Thyroid gland (tissue), 4 donors: ENCODE measurements at regions not wholly inside any gene's neighbourhood (a gene's known extent, or its start where the extent isn't known, plus 50 kb on each side); places are given as distances from the start of the nearest gene placed in this dataset.

Experiments
- DNase-seq, 2 donors: peaks; one replicate each; pipeline ENCODE4 v3.0.0-alpha.2; 2019
- H3K27ac ChIP-seq, 3 donors: fragments of 200-600 bp; sonication (generic); 1 replicate in 2 of 3; 2 replicates in 1 of 3; pipeline ENCODE4 v1.5.1; 2016 to 2019; ENCODE audit warnings: mild to moderate bottlenecking in 1 of 3, moderate library complexity in 1 of 3
- H3K27me3 ChIP-seq: fragments of 200-600 bp; sonication (generic); one replicate; pipeline ENCODE4 v1.5.1; 2019
- H3K36me3 ChIP-seq, 2 donors: fragments of 200-600 bp; sonication (generic); one replicate each; pipeline ENCODE4 v1.5.1; 2016 to 2019
- H3K4me1 ChIP-seq, 2 donors: fragments of 200-600 bp; sonication (generic); one replicate each; pipeline ENCODE4 v1.5.1; 2017 to 2019
- H3K4me3 ChIP-seq, 3 donors: fragments of 200-600 bp; sonication (generic); replicated peaks in 1 of 3; 1 replicate in 2 of 3; 2 replicates in 1 of 3; pipeline ENCODE4 v1.5.1; 2016; ENCODE audit warnings: mild to moderate bottlenecking in 1 of 3
- H3K9me3 ChIP-seq: fragments of 200-600 bp; sonication (generic); one replicate; pipeline ENCODE4 v1.5.1; 2017
- CTCF ChIP-seq, 6 experiments: fragments of 200-600 bp in 3 of 6; fragments of 450-650 bp in 3 of 6; sonication (generic) in 3 of 6; IDR thresholded peaks; one replicate each; pipeline ENCODE4 v1.5.1; 2016 to 2019; ENCODE audit warnings: antibody characterized with exemption in 6 of 6, mild to moderate bottlenecking in 2 of 6, inconsistent platforms in 1 of 6, moderate library complexity in 1 of 6
- POLR2A ChIP-seq, 2 donors: fragments of 450-650 bp; IDR thresholded peaks; one replicate each; pipeline ENCODE4 v1.6.1; 2017; ENCODE audit warnings: antibody characterized with exemption in 2 of 2, mild to moderate bottlenecking in 2 of 2, moderate library complexity in 1 of 2
- WGBS, 2 donors: methylation state at CpG; one replicate each; pipeline ENCODE4 v1.1.5; 2017; 5-methylcytosine and 5-hydroxymethylcytosine counted together
- intact Hi-C: fragments of 100-400 bp; cut with DNase I; formaldehyde crosslinking; loops from one replicate; pipeline ENCODE4 v1.15.1; 2023

- TF ChIP-seq CTCF (IDR thresholded peaks at IDR 0.05) (no peak), POLR2A (IDR thresholded peaks at IDR 0.05) (no peak)
- Histone ChIP-seq H3K36me3 (no peaks in the 10 kb centered on the region), H3K4me1 (no peaks in the 10 kb centered on the region), H3K27ac (no peak overlapping the region), H3K27me3 (no peaks in the 10 kb centered on the region), H3K9me3 (no peaks in the 10 kb centered on the region), H3K4me3 (no peak overlapping the region)
- intact Hi-C loops = no loop called here
- 75 to 85% methylated on average over 1 of the region's 1 CpG for WGBS, 2 donors
- no peak for DNase-seq
These were observed 417.6 kb downstream of the SOX11 start for GRCh38 chr2:6109831-6110230.

GRCh38 chr2:6111781-6112261, 419.6 kb downstream of the SOX11 start:
- no peaks in the 10 kb centered on the region for H3K9me3 ChIP-seq
- DNase-seq = no peak
- TF ChIP-seq CTCF (IDR thresholded peaks at IDR 0.05) (no peak), POLR2A (IDR thresholded peaks at IDR 0.05) (no peak)
- intact Hi-C loops = no loop called here
- no peak overlapping the region for H3K27ac ChIP-seq
- H3K4me3 ChIP-seq = no peak overlapping the region
- no peaks in the 10 kb centered on the region for H3K27me3 ChIP-seq
- 59 to 69% methylated on average over 2 of the region's 2 CpGs for WGBS, 2 donors
- no peaks in the 10 kb centered on the region for H3K36me3 ChIP-seq
- H3K4me1 ChIP-seq = no peaks in the 10 kb centered on the region

- no peak for TF ChIP-seq CTCF (IDR thresholded peaks at IDR 0.05)
- TF ChIP-seq POLR2A (IDR thresholded peaks at IDR 0.05) = no peak
- H3K9me3 ChIP-seq = no peaks in the 10 kb centered on the region
- H3K36me3 ChIP-seq = no peaks in the 10 kb centered on the region
- H3K27ac ChIP-seq = no peak overlapping the region
- whole genome bisulfite sequencing, 2 donors = 90 to 95% methylated on average over 4 of the region's 4 CpGs
- no peak overlapping the region for H3K4me3 ChIP-seq
- DNase-seq = no peak
- no peaks in the 10 kb centered on the region for H3K4me1 ChIP-seq
- no peaks in the 10 kb centered on the region for H3K27me3 ChIP-seq
- intact Hi-C loops = no loop called here
These were observed 421.6 kb downstream of the SOX11 start for GRCh38 chr2:6113786-6114185.

GRCh38 chr2:6127718-6128117, 435.5 kb downstream of the SOX11 start:
- Histone ChIP-seq H3K4me1 (no peaks in the 10 kb centered on the region), H3K36me3 (no peaks in the 10 kb centered on the region), H3K4me3 (no peak overlapping the region), H3K9me3 (no peaks in the 10 kb centered on the region), H3K27ac (no peak overlapping the region), H3K27me3 (no peaks in the 10 kb centered on the region)
- 85 to 96% methylated on average over 5 of the region's 5 CpGs for WGBS, 2 donors
- no peak for TF ChIP-seq CTCF (IDR thresholded peaks at IDR 0.05)
- no peak for DNase-seq
- intact Hi-C loops = no loop called here

GRCh38 chr2:6139142-6139541, 447.0 kb downstream of the SOX11 start:
- intact Hi-C loops = no loop called here
- no peak overlapping the region for H3K4me3 ChIP-seq
- TF ChIP-seq CTCF (IDR thresholded peaks at IDR 0.05) (no peak), POLR2A (IDR thresholded peaks at IDR 0.05) (no peak)
- H3K9me3 ChIP-seq = no peaks in the 10 kb centered on the region
- H3K36me3 ChIP-seq = no peaks in the 10 kb centered on the region
- no peak overlapping the region for H3K27ac ChIP-seq
- H3K4me1 ChIP-seq = no peaks in the 10 kb centered on the region
- WGBS, 2 donors = 83 to 95% methylated on average over 3 of the region's 3 CpGs
- H3K27me3 ChIP-seq = no peaks in the 10 kb centered on the region
- no peak for DNase-seq
